ENCODE measurements at regions not wholly inside any gene's neighbourhood (a gene's known extent, or its start where the extent isn't known, plus 50 kb on each side); places are given as distances from the start of the nearest gene placed in this dataset.

GRCh38 chr14:39694341-39694740 lies 262.1 kb upstream of the FBXO33 start:
- Histone ChIP-seq H3K27me3 (ENCODE audit: control insufficient read depth in 1 of 2, insufficient read depth in 2 of 2, low read length in 2 of 2) (no peaks in the 10 kb centered on the region), H3K79me2 (ENCODE audit: insufficient read depth, low read length) (no peaks in the 10 kb centered on the region), H2AFZ (ENCODE audit: low read length) (no peak overlapping the region), H3K36me3 (replicated peaks in 1 of 2; ENCODE audit: control insufficient read depth in 1 of 2, insufficient read depth in 2 of 2, low read length in 2 of 2) (no peaks in the 10 kb centered on the region), H3K9me3 (ENCODE audit: low read length) (no peaks in the 10 kb centered on the region), H4K20me1 (ENCODE audit: insufficient read depth, low read length) (no peaks in the 10 kb centered on the region), H3K27ac (ENCODE audit: extremely low read length, insufficient read depth, low read length) (no peak overlapping the region), H3K9ac (ENCODE audit: insufficient read depth, low read depth, low read length) (no peak overlapping the region), H3K4me2 (ENCODE audit: low read depth, low read length) (no peak overlapping the region), H3K4me1 (ENCODE audit: insufficient read depth, low read length) (no peaks in the 10 kb centered on the region), H3K4me3 (replicated peaks in 1 of 3; ENCODE audit: insufficient read depth in 1 of 3, low read depth in 2 of 3, low read length in 3 of 3) (no peak overlapping the region)
- intact Hi-C loops (cut with micrococcal nuclease; ENCODE audit: unreplicated experiment) (no loop called here), in situ Hi-C loops (cut with HindIII; ENCODE audit: extremely low pct_ligation_motif_present, low pct_unique_long_range_greater_than_20kb) (no loop called here)
- WGBS (ENCODE audit: low lambda C conversion rate) = 0% methylated on average over 2 of the region's 2 CpGs
- no TSS peak for BruUV-seq (replicated peaks)
- no peak for TF ChIP-seq RBM22 (optimal IDR thresholded peaks at IDR 0.05; ENCODE audit: low read length)
- POLR2A ChIA-PET = no interaction called here
- ATAC-seq (no peak), FAIRE-seq (no peak), DNase-seq (ENCODE audit: low spot score) (no peak)
- CTCF ChIA-PET (ENCODE audit: low intra/inter-chr PET ratio, low total read pairs) = no interaction called here

DNA sequence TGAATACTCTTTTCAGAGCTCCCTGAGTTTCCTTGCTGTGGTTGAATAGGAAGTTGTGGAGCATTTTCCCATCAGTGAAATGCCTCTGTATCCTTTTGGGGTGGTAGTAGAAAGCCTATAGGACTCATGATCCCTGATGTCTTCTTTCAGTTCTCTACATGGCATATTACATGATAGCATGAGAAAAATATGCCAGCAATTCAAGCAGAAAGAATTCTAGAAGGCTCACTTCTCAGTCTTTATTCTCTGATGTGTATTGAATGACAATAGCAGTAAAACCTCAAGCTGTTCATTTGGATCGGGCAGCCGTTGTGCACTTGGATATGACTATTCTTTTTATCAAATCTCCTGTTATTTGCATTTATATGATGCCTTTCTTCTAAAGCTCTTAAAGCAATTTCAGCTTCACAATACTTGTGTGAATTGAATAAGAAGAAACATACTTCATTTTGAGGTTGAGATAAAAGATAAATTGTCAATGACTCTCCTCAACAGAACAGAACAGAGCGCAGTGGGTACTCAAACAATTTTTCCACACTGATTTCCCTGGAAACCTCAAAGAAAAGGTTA lies 251.5 kb upstream of the FBXO33 start:
- no peak overlapping the region for H3K4me3 ChIP-seq (replicated peaks in 1 of 3; ENCODE audit: insufficient read depth in 1 of 3, low read depth in 2 of 3, low read length in 3 of 3)
- 38% methylated on average over 3 of the region's 3 CpGs for WGBS (ENCODE audit: low lambda C conversion rate)
- POLR2A ChIA-PET = no interaction called here
- no peak overlapping the region for H2AFZ ChIP-seq (ENCODE audit: low read length)
- H3K36me3 ChIP-seq (replicated peaks in 1 of 2; ENCODE audit: control insufficient read depth in 1 of 2, insufficient read depth in 2 of 2, low read length in 2 of 2) = no peaks in the 10 kb centered on the region
- in situ Hi-C loops (cut with HindIII; ENCODE audit: extremely low pct_ligation_motif_present, low pct_unique_long_range_greater_than_20kb) (no loop called here), intact Hi-C loops (cut with micrococcal nuclease; ENCODE audit: unreplicated experiment) (no loop called here)
- CTCF ChIA-PET (ENCODE audit: low intra/inter-chr PET ratio, low total read pairs) = no interaction called here
- ATAC-seq (no peak), DNase-seq (ENCODE audit: low spot score) (no peak), FAIRE-seq (no peak)
- no peaks in the 10 kb centered on the region for H3K4me1 ChIP-seq (ENCODE audit: insufficient read depth, low read length)
- BruUV-seq (replicated peaks) = no TSS peak
- H3K9me3 ChIP-seq (ENCODE audit: low read length) = no peaks in the 10 kb centered on the region
- no peaks in the 10 kb centered on the region for H3K27me3 ChIP-seq (ENCODE audit: control insufficient read depth in 1 of 2, insufficient read depth in 2 of 2, low read length in 2 of 2)
- H4K20me1 ChIP-seq (ENCODE audit: insufficient read depth, low read length) = no peaks in the 10 kb centered on the region
- H3K27ac ChIP-seq (ENCODE audit: extremely low read length, insufficient read depth, low read length) = no peak overlapping the region
- TF ChIP-seq SOX13 (IDR thresholded peaks at IDR 0.05) (no peak), SOX13 (CRISPR knock-in tag; conservative IDR thresholded peaks at IDR 0.05 in 1 of 2, IDR thresholded peaks at IDR 0.05 in 1 of 2) (no peak)
- TF ChIP-seq, protein P1, sequence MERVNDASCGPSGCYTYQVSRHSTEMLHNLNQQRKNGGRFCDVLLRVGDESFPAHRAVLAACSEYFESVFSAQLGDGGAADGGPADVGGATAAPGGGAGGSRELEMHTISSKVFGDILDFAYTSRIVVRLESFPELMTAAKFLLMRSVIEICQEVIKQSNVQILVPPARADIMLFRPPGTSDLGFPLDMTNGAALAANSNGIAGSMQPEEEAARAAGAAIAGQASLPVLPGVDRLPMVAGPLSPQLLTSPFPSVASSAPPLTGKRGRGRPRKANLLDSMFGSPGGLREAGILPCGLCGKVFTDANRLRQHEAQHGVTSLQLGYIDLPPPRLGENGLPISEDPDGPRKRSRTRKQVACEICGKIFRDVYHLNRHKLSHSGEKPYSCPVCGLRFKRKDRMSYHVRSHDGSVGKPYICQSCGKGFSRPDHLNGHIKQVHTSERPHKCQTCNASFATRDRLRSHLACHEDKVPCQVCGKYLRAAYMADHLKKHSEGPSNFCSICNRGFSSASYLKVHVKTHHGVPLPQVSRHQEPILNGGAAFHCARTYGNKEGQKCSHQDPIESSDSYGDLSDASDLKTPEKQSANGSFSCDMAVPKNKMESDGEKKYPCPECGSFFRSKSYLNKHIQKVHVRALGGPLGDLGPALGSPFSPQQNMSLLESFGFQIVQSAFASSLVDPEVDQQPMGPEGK (CRISPR knock-in tag; IDR thresholded peaks at IDR 0.05) = no peak
- no peak overlapping the region for H3K4me2 ChIP-seq (ENCODE audit: low read depth, low read length)
- H3K79me2 ChIP-seq (ENCODE audit: insufficient read depth, low read length) = no peaks in the 10 kb centered on the region
- H3K9ac ChIP-seq (ENCODE audit: insufficient read depth, low read depth, low read length) = no peak overlapping the region

All from HepG2 (cell line).